Activated CD4-positive, alpha-beta T cell treated with anti-CD3 and anti-CD28 coated beads, Interleukin-2, amount 10 ng/mL, durations not matched to agents 24 days and 14 days (primary cell): ENCODE measurements at regions not wholly inside any gene's neighbourhood (a gene's known extent, or its start where the extent isn't known, plus 50 kb on each side); places are given as distances from the start of the nearest gene placed in this dataset.

ENCODE experiments used
- DNase-seq: peaks from one replicate; pipeline ENCODE4 v3.0.0; 2022
- H3K27ac Mint-ChIP-seq: one replicate; pipeline ENCODE4 v1.8.0; 2022; ENCODE audit warnings: mild to moderate bottlenecking, mixed read lengths
- H3K27me3 Mint-ChIP-seq: one replicate; pipeline ENCODE4 v1.8.0; 2022; ENCODE audit warnings: mixed read lengths
- H3K36me3 Mint-ChIP-seq: one replicate; pipeline ENCODE4 v1.8.0; 2022; ENCODE audit warnings: low read depth, mild to moderate bottlenecking, mixed read lengths
- H3K4me1 Mint-ChIP-seq: one replicate; pipeline ENCODE4 v1.8.0; 2021; ENCODE audit warnings: mixed read lengths
- H3K4me3 Mint-ChIP-seq: one replicate; pipeline ENCODE4 v1.8.0; 2022; ENCODE audit warnings: mild to moderate bottlenecking, moderate library complexity, mixed read lengths
- H3K9me3 Mint-ChIP-seq: one replicate; pipeline ENCODE4 v1.8.0; 2021; ENCODE audit warnings: mixed read lengths
- intact Hi-C: fragments of 100-400 bp; cut with micrococcal nuclease; formaldehyde crosslinking; loops from one replicate; pipeline ENCODE4 v1.15.1; 2023

DNA sequence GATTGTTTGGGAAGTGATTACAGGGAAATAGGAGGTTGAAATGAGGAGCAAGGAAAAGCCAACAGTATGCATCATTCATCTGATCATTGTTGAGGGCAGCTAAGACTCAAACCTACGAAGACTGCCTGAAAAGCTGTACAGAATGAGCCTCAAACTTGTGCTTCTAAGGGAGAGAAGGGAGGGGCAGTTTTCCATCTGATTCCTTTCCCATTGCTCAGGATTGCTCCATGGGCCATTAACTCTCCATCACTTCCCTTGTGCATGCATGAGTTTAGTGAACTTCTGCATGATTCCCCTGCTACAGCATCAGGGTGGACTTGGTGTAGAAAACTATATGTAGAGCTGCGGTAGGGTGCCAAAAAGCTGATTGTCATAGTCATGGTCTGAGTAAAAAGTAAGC, 742.7 kb upstream of the SLC35B3 start:
- no peaks in the 10 kb centered on the region for H3K4me1 Mint-ChIP-seq
- no peak overlapping the region for H3K4me3 Mint-ChIP-seq
- DNase-seq, result no peak
- H3K9me3 Mint-ChIP-seq, result no peaks in the 10 kb centered on the region
- H3K27me3 Mint-ChIP-seq, result no peaks in the 10 kb centered on the region
- H3K36me3 Mint-ChIP-seq, result no peaks in the 10 kb centered on the region
- intact Hi-C loops, result no loop called here
- H3K27ac Mint-ChIP-seq, result no peak overlapping the region

DNA sequence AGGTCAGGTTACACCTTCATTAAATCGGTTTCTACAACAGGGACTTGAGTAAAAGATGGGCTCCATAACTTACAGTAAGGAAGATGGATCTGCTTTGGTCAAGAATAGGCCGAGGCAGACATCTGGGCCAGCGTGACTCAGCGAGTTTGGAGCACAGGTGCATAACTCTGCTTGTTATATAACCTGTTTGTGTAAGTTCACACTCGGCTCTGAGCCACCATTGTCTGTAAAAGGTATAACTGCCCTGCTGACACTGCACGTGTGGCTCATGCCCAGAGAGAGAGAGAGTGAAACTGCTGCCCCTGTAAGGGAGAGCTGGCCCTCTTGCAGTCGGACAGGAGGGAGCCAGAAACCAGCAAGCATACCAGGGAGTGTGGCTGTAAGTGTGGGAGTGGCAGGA, 737.9 kb upstream of the SLC35B3 start:
- intact Hi-C loops, result no loop called here
- H3K4me1 Mint-ChIP-seq, result no peaks in the 10 kb centered on the region
- H3K4me3 Mint-ChIP-seq, result no peak overlapping the region
- no peaks in the 10 kb centered on the region for H3K36me3 Mint-ChIP-seq
- DNase-seq, result no peak
- no peaks in the 10 kb centered on the region for H3K27me3 Mint-ChIP-seq
- no peaks in the 10 kb centered on the region for H3K9me3 Mint-ChIP-seq
- H3K27ac Mint-ChIP-seq, result no peak overlapping the region

DNA sequence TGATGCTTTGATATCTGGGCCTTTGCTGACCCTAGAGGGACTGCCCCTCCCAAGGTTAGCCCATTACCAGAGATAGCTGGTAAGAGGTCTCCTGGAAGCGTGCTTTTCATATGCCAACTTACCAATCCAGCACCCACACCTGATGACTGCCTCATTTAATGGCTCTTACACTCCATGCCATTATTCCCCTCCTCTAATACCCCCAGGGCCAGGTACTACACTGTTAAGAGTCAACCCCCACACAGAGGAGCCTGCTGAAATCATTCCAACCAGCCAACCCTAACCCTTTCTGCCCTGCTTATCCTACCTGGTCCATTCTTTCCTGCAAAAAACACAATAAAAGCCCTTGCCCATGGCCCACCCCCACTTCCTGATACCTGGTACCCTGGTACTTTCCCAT, 736.8 kb upstream of the SLC35B3 start:
- H3K9me3 Mint-ChIP-seq, result no peaks in the 10 kb centered on the region
- no peaks in the 10 kb centered on the region for H3K4me1 Mint-ChIP-seq
- H3K27me3 Mint-ChIP-seq, result no peaks in the 10 kb centered on the region
- no peaks in the 10 kb centered on the region for H3K36me3 Mint-ChIP-seq
- H3K27ac Mint-ChIP-seq, result no peak overlapping the region
- no peak for DNase-seq
- H3K4me3 Mint-ChIP-seq, result no peak overlapping the region
- intact Hi-C loops, result no loop called here

DNA sequence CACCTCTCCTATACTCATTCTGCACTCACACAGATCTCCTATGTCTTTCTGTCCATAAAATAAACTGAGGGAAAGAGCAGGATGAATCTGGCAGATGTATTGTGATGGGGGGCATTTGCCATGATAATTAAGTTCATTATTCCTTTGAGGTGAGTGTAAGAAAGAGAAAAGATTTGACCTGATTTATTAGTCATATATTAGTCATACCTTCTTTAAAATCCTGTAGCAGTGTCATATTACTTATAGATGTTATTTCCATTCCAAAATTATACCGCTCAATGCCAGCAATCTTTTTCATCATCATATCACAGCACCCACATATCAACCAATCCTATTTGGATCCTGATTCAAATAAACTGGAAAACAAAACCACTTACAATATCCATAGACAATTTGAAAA, 733.3 kb upstream of the SLC35B3 start:
- Mint-ChIP-seq H3K4me1 (no peaks in the 10 kb centered on the region), H3K36me3 (no peaks in the 10 kb centered on the region), H3K4me3 (no peak overlapping the region), H3K27me3 (no peaks in the 10 kb centered on the region), H3K27ac (no peak overlapping the region), H3K9me3 (no peaks in the 10 kb centered on the region)
- intact Hi-C loops, result no loop called here
- no peak for DNase-seq

DNA sequence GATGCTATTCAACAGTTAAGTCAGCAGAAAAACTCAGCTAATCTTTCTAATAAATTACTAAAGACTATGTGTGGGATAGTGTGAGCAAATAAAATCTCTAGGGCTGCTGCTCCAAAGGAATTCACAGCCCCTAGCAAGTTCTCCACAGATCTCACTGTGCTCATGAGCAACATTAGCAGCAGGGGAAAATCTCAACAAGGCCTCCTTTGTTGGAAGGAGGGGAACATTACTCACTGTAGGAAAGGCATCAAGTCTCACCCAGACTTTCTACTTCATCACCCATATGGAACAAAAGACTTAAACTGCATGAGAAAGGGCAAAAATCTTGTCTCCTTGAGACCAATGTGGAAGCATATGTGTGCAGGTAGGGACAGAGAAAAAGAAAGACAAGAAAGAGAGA, 726.4 kb upstream of the SLC35B3 start:
- no peak for DNase-seq
- intact Hi-C loops, result no loop called here
- H3K4me1 Mint-ChIP-seq, result no peaks in the 10 kb centered on the region
- H3K27ac Mint-ChIP-seq, result no peak overlapping the region
- no peaks in the 10 kb centered on the region for H3K36me3 Mint-ChIP-seq
- H3K4me3 Mint-ChIP-seq, result no peak overlapping the region
- H3K27me3 Mint-ChIP-seq, result no peaks in the 10 kb centered on the region
- H3K9me3 Mint-ChIP-seq, result no peaks in the 10 kb centered on the region

DNA sequence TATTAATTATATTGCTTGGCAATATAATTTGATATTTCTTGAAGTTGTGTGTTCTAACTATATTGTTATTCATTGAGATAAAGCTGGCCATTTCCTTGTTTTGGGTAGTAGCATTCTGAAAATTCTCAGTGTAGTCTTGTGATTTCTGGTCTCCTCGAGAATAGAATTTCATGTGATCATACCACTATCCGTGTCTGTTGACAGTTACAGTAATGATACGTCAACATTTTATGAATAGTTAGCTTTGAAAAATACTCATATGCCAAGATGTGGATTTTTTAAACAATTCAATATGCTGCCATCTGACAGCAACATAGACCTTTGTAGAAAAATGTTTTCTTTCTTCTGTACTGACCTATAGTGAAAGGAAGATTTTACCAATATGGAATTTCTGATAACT, 723.7 kb upstream of the SLC35B3 start:
- intact Hi-C loops, result no loop called here
- DNase-seq, result no peak
- Mint-ChIP-seq H3K27ac (no peak overlapping the region), H3K4me3 (no peak overlapping the region), H3K36me3 (no peaks in the 10 kb centered on the region), H3K9me3 (no peaks in the 10 kb centered on the region), H3K4me1 (no peaks in the 10 kb centered on the region), H3K27me3 (no peaks in the 10 kb centered on the region)

DNA sequence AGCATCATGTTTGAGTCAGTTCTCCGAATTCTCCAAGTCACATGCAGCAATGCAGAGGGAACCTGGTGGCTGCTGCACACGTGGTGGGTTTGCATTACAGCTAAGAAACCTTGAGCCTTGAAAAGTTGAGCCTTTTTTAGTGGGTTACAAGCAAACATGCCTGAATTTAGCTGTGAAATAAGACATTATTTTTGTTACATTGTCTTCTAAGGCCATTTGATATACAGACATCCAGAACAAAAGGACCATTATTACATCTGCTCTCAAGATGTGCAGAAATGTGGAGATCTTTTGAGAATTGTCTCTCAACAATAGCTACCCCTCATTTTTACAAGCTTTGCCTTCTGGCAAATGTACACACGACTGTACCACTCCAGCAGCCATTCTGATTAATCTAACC, 720.5 kb upstream of the SLC35B3 start:
- intact Hi-C loops, result no loop called here
- no peak for DNase-seq
- Mint-ChIP-seq H3K9me3 (no peaks in the 10 kb centered on the region), H3K36me3 (no peaks in the 10 kb centered on the region), H3K4me3 (no peak overlapping the region), H3K4me1 (no peaks in the 10 kb centered on the region), H3K27me3 (no peaks in the 10 kb centered on the region), H3K27ac (no peak overlapping the region)

DNA sequence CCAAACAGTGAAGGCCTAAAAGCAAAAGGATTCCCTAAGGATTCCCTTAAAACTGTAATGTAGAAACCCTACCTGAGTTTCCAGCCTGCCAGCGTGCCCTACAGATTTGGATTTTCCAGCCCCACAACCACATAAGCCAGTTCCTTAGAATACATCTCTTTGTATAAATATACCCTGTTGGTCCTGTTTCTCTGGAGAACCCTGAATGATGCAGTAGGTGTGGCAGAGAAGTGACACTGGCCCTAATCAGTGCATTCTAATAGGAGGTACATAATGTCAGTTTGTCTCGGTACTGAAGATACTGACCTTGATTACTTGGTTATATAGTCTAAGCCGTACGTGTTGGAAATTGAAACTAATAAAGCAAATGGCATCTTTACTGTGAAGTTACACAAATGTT, 707.8 kb upstream of the SLC35B3 start:
- H3K9me3 Mint-ChIP-seq, result peaks cover 5% of the 10 kb centered on the region
- no peaks in the 10 kb centered on the region for H3K36me3 Mint-ChIP-seq
- no peaks in the 10 kb centered on the region for H3K4me1 Mint-ChIP-seq
- no peak overlapping the region for H3K27ac Mint-ChIP-seq
- H3K4me3 Mint-ChIP-seq, result no peak overlapping the region
- no peak for DNase-seq
- intact Hi-C loops, result no loop called here
- H3K27me3 Mint-ChIP-seq, result no peaks in the 10 kb centered on the region

DNA sequence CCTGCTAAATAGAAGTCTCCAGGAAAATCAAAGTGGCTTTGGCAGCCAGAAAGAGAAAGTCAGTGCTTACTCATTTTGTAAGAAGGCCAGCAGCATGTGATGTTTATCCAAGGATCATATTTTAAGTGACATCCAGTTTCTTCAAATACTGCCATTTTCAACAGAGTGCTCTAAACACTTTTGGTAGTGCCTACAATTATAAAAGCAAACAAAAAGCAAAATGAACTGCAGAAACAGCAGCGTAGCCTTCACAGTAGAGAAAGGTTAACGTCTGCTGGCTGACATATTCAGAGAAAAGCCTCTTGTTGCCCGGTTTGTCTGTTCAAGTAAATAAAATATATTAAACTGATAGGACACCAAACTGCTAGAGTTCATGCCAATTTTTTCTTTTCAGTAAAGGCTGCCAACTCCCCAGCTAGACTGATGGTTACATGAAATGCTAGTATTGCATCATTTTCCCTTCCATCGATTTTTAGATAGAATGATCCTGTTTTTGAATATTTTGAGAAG, 705.7 kb upstream of the SLC35B3 start:
- intact Hi-C loops, result no loop called here
- no peaks in the 10 kb centered on the region for H3K36me3 Mint-ChIP-seq
- H3K9me3 Mint-ChIP-seq, result peaks cover 5% of the 10 kb centered on the region
- no peaks in the 10 kb centered on the region for H3K27me3 Mint-ChIP-seq
- H3K27ac Mint-ChIP-seq, result no peak overlapping the region
- H3K4me1 Mint-ChIP-seq, result no peaks in the 10 kb centered on the region
- no peak overlapping the region for H3K4me3 Mint-ChIP-seq
- DNase-seq, result no peak

DNA sequence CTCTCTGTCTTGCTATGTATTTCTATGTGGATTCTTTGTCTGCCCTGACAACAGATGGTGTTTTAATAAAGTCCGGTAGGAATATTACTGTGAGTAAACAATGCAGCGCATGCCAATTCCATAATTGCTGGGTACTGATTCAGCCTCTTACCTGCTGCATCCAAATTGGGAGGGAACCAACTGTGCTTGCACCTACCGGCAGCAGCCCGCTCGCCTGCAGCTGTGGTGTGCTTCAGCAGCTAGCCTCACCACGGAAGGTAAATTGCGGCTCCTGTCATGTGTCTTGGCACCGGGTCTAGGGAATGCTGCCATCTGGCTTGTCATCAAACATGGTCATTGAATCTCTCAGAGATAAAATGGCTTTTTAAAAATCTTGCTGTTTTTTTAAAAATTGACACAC, 704.8 kb upstream of the SLC35B3 start:
- Mint-ChIP-seq H3K27me3 (no peaks in the 10 kb centered on the region), H3K9me3 (peaks cover 5% of the 10 kb centered on the region), H3K4me3 (no peak overlapping the region), H3K4me1 (no peaks in the 10 kb centered on the region), H3K36me3 (no peaks in the 10 kb centered on the region), H3K27ac (no peak overlapping the region)
- intact Hi-C loops, result no loop called here
- no peak for DNase-seq

DNA sequence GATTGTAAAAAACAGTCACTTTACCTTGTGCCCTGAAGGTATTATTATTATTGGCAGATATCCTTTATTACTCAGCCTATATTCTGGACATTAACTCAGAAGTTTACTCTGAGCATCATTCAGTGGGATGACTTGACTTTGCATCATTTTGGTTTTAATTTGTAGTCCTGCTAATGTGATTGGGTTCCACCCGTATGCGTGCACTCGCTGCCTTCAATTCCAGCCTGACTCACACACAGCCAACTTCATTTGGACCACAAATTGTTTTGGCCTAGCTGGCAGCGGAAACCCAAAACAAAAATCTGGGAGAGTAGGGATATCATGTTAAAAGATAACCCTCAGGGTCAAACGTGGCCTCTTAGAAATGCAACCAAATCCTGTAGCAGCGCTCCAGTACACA, 704.4 kb upstream of the SLC35B3 start:
- no peaks in the 10 kb centered on the region for H3K4me1 Mint-ChIP-seq
- H3K36me3 Mint-ChIP-seq, result no peaks in the 10 kb centered on the region
- H3K27me3 Mint-ChIP-seq, result no peaks in the 10 kb centered on the region
- no peak overlapping the region for H3K27ac Mint-ChIP-seq
- intact Hi-C loops, result no loop called here
- no peak for DNase-seq
- H3K9me3 Mint-ChIP-seq, result peaks cover 4% of the 10 kb centered on the region
- no peak overlapping the region for H3K4me3 Mint-ChIP-seq

DNA sequence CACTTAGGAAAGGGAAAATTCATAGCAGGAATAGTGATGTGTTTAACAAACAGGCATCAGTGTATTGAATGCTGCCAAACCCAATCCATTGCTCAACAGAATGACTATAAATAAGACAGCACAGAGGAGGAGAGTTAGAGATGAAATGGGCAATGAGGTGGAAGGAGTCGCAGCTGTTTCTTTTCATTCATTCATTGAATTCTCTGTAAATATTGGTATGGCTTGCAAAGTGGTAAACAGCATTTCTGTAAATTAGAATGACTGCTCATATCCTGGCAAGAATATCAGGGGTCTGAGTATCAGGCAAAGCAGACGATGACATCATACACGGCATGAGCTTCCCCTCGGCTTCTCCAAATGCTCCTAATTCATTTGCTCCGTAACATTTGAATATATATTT, 703.6 kb upstream of the SLC35B3 start:
- Mint-ChIP-seq H3K36me3 (no peaks in the 10 kb centered on the region), H3K4me3 (no peak overlapping the region), H3K27ac (no peak overlapping the region), H3K9me3 (no peaks in the 10 kb centered on the region), H3K4me1 (no peaks in the 10 kb centered on the region), H3K27me3 (no peaks in the 10 kb centered on the region)
- intact Hi-C loops, result no loop called here
- no peak for DNase-seq

DNA sequence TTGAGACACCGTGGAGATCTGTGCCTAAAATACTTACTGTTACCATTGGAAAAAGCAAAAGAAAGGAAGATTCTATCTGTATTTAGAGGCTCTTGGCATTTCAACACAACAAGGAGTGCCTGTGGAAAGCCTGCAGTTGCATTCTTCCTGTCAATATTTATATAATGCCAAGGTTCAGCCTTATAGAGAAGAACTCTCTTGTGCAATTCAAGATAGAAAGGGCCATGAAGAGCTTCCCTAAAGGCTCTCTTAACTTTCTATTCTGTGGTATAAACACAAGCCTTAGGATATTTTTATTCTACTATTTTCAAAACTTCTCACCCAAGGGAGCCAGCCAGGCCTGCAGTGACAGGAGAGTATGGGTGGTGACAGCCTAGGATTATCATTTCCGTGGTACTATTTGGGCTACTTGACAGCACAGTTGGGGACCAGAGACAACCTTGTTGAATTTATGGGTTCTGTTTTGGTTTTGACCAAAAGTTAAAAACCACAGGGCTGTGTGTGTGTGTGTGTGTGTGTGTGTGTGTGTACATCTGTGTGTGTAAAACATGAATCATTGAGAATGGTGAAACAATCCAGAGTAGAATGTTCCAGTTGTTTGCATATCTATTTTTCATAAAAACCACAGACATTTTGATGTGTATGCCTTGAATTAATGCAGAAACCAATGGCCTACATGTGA, 700.9 kb upstream of the SLC35B3 start:
- no peak overlapping the region for H3K4me3 Mint-ChIP-seq
- H3K4me1 Mint-ChIP-seq, result no peaks in the 10 kb centered on the region
- no peaks in the 10 kb centered on the region for H3K27me3 Mint-ChIP-seq
- no peaks in the 10 kb centered on the region for H3K36me3 Mint-ChIP-seq
- intact Hi-C loops, result no loop called here
- no peak for DNase-seq
- H3K9me3 Mint-ChIP-seq, result no peaks in the 10 kb centered on the region
- H3K27ac Mint-ChIP-seq, result no peak overlapping the region

DNA sequence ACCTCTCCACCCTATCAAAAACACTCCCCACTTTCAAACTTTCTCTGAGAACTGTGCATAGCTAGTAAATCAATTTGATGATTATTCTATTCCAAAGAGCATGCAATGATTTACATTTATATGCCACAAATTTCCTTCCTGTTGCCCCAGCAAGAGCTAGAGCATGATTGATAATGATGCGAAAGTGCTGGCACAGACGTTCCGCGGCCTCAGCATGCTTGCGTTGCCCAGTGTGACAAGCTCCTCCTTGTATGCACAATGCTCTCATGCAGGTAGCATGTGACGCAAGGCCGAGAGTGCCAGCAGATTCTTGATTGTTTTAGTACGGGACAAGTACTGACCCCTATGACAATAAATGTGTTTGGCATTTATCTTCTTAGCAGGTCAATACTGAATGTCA, 696.3 kb upstream of the SLC35B3 start:
- Mint-ChIP-seq H3K27me3 (no peaks in the 10 kb centered on the region), H3K36me3 (no peaks in the 10 kb centered on the region), H3K4me3 (no peak overlapping the region), H3K27ac (no peak overlapping the region), H3K9me3 (no peaks in the 10 kb centered on the region), H3K4me1 (no peaks in the 10 kb centered on the region)
- DNase-seq, result no peak
- intact Hi-C loops, result no loop called here

DNA sequence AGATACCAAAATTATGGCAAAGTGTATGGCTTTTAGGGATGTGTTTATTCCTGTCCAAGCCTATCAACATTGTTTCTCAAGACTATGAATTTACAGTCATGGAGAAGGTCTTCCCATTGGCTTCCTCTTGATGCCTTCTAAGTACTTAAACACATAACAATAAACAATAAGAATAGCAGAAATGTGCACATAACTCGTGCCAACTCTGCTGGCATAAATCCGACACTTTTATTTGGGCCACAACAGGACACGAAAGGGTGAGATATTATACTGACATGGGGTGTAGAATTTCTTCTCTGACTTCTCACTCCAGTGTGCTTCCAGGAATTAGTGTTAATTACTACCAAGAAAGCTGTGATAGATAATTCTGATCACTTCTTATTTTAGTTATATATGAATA, 695.9 kb upstream of the SLC35B3 start:
- Mint-ChIP-seq H3K27me3 (no peaks in the 10 kb centered on the region), H3K4me3 (no peak overlapping the region), H3K27ac (no peak overlapping the region), H3K4me1 (no peaks in the 10 kb centered on the region), H3K36me3 (no peaks in the 10 kb centered on the region), H3K9me3 (no peaks in the 10 kb centered on the region)
- intact Hi-C loops, result no loop called here
- DNase-seq, result no peak
